Endothelial cell of umbilical vein (primary cell): ENCODE measurements at regions not wholly inside any gene's neighbourhood (a gene's known extent, or its start where the extent isn't known, plus 50 kb on each side); places are given as distances from the start of the nearest gene placed in this dataset.
A peak's percentile ranks its signal among the peaks of the same experiment; 100 is the strongest.

Experiments used
- BruUV-seq: library from RNA; stranded (reverse); fragments of 400-500 nt; replicated peaks from 2 replicates; lab custom pipeline; 2021; lab: Mats Ljungman, UMichigan
- CTCF ChIA-PET: fragments of 300-600, 350-600 bp; sonication (Branson Sonifier 250); formaldehyde crosslinking; loops from one replicate; lab custom pipeline; 2021; ENCODE audit warnings: antibody characterized with exemption, inconsistent platforms; lab: Charles Lee
- POLR2A ChIA-PET: fragments of 300-600, 350-600 bp; sonication (Branson Sonifier 250); formaldehyde crosslinking; loops from one replicate; lab custom pipeline; 2021; ENCODE audit warnings: antibody characterized with exemption, inconsistent platforms; lab: Charles Lee
- DNase-seq: peaks from one replicate; pipeline ENCODE4 v3.0.0-alpha.2; 2011; ENCODE audit warnings: low read depth, low spot score
- FAIRE-seq: peaks from 2 replicates; lab custom pipeline; 2011; peaks lifted over from hg19 to GRCh38; lab: Jason Lieb, UNC
- H2AFZ ChIP-seq: 2 replicates; pipeline ENCODE4 v1.6.0; 2012; ENCODE audit warnings: low read depth, low read length, control low read depth, inconsistent platforms
- H3K27ac ChIP-seq: 2 replicates; pipeline ENCODE4 v1.5.1; 2011; ENCODE audit warnings: low read depth, mild to moderate bottlenecking, control low read depth, low read length, moderate library complexity; ENCODE audit not compliant: insufficient read depth
- H3K27me3 ChIP-seq, 2 experiments: 2 replicates each; pipeline versions ENCODE4 v1.6.0 to v1.6.1; 2011; ENCODE audit warnings: low read length in 2 of 2, mixed read lengths in 1 of 2; ENCODE audit not compliant: control insufficient read depth in 2 of 2, insufficient read depth in 2 of 2
- H3K36me3 ChIP-seq, 2 experiments: 2 replicates in 1 of 2; 3 replicates in 1 of 2; pipeline ENCODE4 v1.5.1; 2011; ENCODE audit warnings: low read length in 2 of 2, mild to moderate bottlenecking in 1 of 2, moderate library complexity in 1 of 2; ENCODE audit not compliant: control insufficient read depth in 2 of 2, insufficient read depth in 2 of 2; ENCODE audit errors: extremely low read depth in 1 of 2
- H3K4me1 ChIP-seq: 3 replicates; pipeline ENCODE4 v1.5.1; 2011; ENCODE audit warnings: mild to moderate bottlenecking, low read length; ENCODE audit not compliant: control insufficient read depth, insufficient read depth; ENCODE audit errors: extremely low read depth
- H3K4me2 ChIP-seq: 2 replicates; pipeline ENCODE4 v1.6.1; 2011; ENCODE audit warnings: low read length, control low read depth, mixed read lengths; ENCODE audit not compliant: insufficient read depth
- H3K4me3 ChIP-seq, 3 experiments: fragments of 200-600 bp in 1 of 3; sonication (generic), shearing (Covaris generic) in 1 of 3; replicated peaks in 1 of 3; 2 replicates each; pipeline ENCODE4 v1.5.1; 2011 to 2016; ENCODE audit warnings: control low read depth in 3 of 3, low read length in 3 of 3, mild to moderate bottlenecking in 2 of 3, inconsistent platforms in 1 of 3, low read depth in 1 of 3, moderate library complexity in 1 of 3; ENCODE audit not compliant: insufficient read depth in 1 of 3
- H3K79me2 ChIP-seq: 2 replicates; pipeline ENCODE4 v1.6.0; 2012; ENCODE audit warnings: low read length, inconsistent platforms; ENCODE audit not compliant: control insufficient read depth, insufficient read depth
- H3K9ac ChIP-seq: replicated peaks from 2 replicates; pipeline ENCODE3; 2011; ENCODE audit warnings: low read length, control low read depth; ENCODE audit not compliant: insufficient read depth; ENCODE audit errors: extremely low read depth
- H3K9me1 ChIP-seq: replicated peaks from 3 replicates; pipeline ENCODE4 v1.6.0; 2011; ENCODE audit warnings: mild to moderate bottlenecking, low read length; ENCODE audit not compliant: control insufficient read depth, insufficient read depth; ENCODE audit errors: extremely low read depth
- H3K9me3 ChIP-seq: replicated peaks from 2 replicates; pipeline ENCODE4 v1.5.1; 2012; ENCODE audit warnings: low read length, inconsistent platforms; ENCODE audit not compliant: control insufficient read depth, insufficient read depth
- H4K20me1 ChIP-seq: replicated peaks from 2 replicates; pipeline ENCODE3; 2011; ENCODE audit warnings: mild to moderate bottlenecking, low read length; ENCODE audit not compliant: control insufficient read depth, insufficient read depth; ENCODE audit errors: extremely low read depth
- CTCF ChIP-seq, 2 donors: IDR thresholded peaks; 1 replicate in 1 of 2; 2 replicates in 1 of 2; pipeline ENCODE4 v1.5.1; 2011; ENCODE audit warnings: low read length in 2 of 2, mild to moderate bottlenecking in 2 of 2, moderate library complexity in 2 of 2, control low read depth in 1 of 2, inconsistent platforms in 1 of 2, low read depth in 1 of 2; ENCODE audit not compliant: insufficient read depth in 1 of 2; ENCODE audit errors: extremely low read depth in 1 of 2
- EZH2 ChIP-seq: IDR thresholded peaks from 2 replicates; pipeline ENCODE4 v1.6.1; 2012; ENCODE audit warnings: borderline replicate concordance, low read depth, mild to moderate bottlenecking, moderate library complexity, low read length, inconsistent platforms; ENCODE audit not compliant: severe bottlenecking
- FOS ChIP-seq: IDR thresholded peaks from 2 replicates; pipeline ENCODE4 v1.6.1; 2011; ENCODE audit warnings: mild to moderate bottlenecking, low read length, moderate library complexity, borderline replicate concordance; ENCODE audit not compliant: insufficient read depth
- GATA2 ChIP-seq: IDR thresholded peaks from 2 replicates; pipeline ENCODE4 v1.7.0; 2011; ENCODE audit warnings: low read depth, mild to moderate bottlenecking, moderate library complexity, mixed read lengths, low read length; ENCODE audit not compliant: insufficient read length, insufficient read depth
- JUN ChIP-seq: IDR thresholded peaks from 2 replicates; pipeline ENCODE4 v1.6.1; 2011; ENCODE audit warnings: borderline replicate concordance, low read depth; ENCODE audit not compliant: insufficient read length, insufficient read depth
- MAX ChIP-seq: IDR thresholded peaks from 2 replicates; pipeline ENCODE4 v1.6.1; 2011; ENCODE audit not compliant: insufficient read depth, insufficient read length
- MYC ChIP-seq: IDR thresholded peaks from one replicate; pipeline ENCODE4 v1.6.1; 2011; ENCODE audit warnings: mild to moderate bottlenecking, low read depth, low read length
- POLR2A ChIP-seq: IDR thresholded peaks from 2 replicates; pipeline ENCODE4 v1.6.1; 2012; ENCODE audit warnings: low read depth, mild to moderate bottlenecking, control low read depth, low read length
- POLR2AphosphoS5 ChIP-seq: IDR thresholded peaks from 2 replicates; pipeline ENCODE4 v1.6.1; 2012; ENCODE audit warnings: low read depth, mild to moderate bottlenecking, control low read depth, low read length, moderate library complexity; ENCODE audit not compliant: insufficient read depth
- dilution Hi-C: fragments of 300-500 bp; cut with MboI; formaldehyde crosslinking; loops from one replicate; pipeline ENCODE4 v1.15.0; 2019; ENCODE audit warnings: low sequenced_read_pairs; ENCODE audit not compliant: extremely low pct_ligation_motif_present
- intact Hi-C: fragments of 100-400 bp; cut with micrococcal nuclease; formaldehyde crosslinking; loops from one replicate; pipeline ENCODE4 v1.10.0; 2022

- Histone ChIP-seq H3K27me3 (no peaks in the 10 kb centered on the region), H3K9me1 (no peaks in the 10 kb centered on the region), H2AFZ (peak overlapping the region; percentile 28), H3K9ac (no peak overlapping the region), H3K79me2 (no peaks in the 10 kb centered on the region), H3K9me3 (no peaks in the 10 kb centered on the region), H3K4me2 (no peak overlapping the region), H4K20me1 (no peaks in the 10 kb centered on the region), H3K4me1 (no peaks in the 10 kb centered on the region), H3K27ac (no peak overlapping the region), H3K4me3 (no peak overlapping the region), H3K36me3 (no peaks in the 10 kb centered on the region)
- FAIRE-seq: no peak
- dilution Hi-C loops: no loop called here
- intact Hi-C loops: no loop called here
- POLR2A ChIA-PET: no interaction called here
- no peak for TF ChIP-seq JUN
- no peak for TF ChIP-seq CTCF (IDR thresholded peaks at IDR 0.05; ENCODE audit: extremely low read depth in 1 of 2, insufficient read depth in 1 of 2, low read depth in 1 of 2, low read length in 2 of 2)
- TF ChIP-seq FOS: no peak
- TF ChIP-seq GATA2: no peak
- no peak for TF ChIP-seq EZH2
- no peak for TF ChIP-seq MYC
- no peak for TF ChIP-seq POLR2AphosphoS5
- no peak for TF ChIP-seq POLR2A
- TF ChIP-seq MAX: no peak
- DNase-seq: no peak
- CTCF ChIA-PET: no interaction called here
- no TSS peak for BruUV-seq
Observed at GRCh38 chr6:92586236-92586977, 833.0 kb downstream of the EPHA7 start.
